Urinary bladder (tissue), 3 donors: ENCODE measurements at regions not wholly inside any gene's neighbourhood (a gene's known extent, or its start where the extent isn't known, plus 50 kb on each side); places are given as distances from the start of the nearest gene placed in this dataset.

Experiments
- DNase-seq: peaks from one replicate; pipeline ENCODE4 v3.0.0-alpha.2; 2015; ENCODE audit errors: extremely low spot score
- H3K27ac ChIP-seq: one replicate; pipeline ENCODE4 v1.5.1; 2013; ENCODE audit warnings: low read depth, mild to moderate bottlenecking, moderate library complexity
- H3K36me3 ChIP-seq: one replicate; pipeline ENCODE4 v1.6.1; 2013; ENCODE audit warnings: mild to moderate bottlenecking, moderate library complexity; ENCODE audit not compliant: insufficient read depth
- H3K4me1 ChIP-seq: one replicate; pipeline ENCODE4 v1.6.1; 2013; ENCODE audit warnings: mild to moderate bottlenecking, moderate library complexity; ENCODE audit not compliant: insufficient read depth
- H3K4me3 ChIP-seq: one replicate; pipeline ENCODE4 v1.5.1; 2013; ENCODE audit warnings: low read depth, low read length
- WGBS: extraction: QIAGEN DNeasy Blood & Tissue Kit; methylation state at CpG from one replicate; pipeline ENCODE4 v1.1.7; 2013; 5-methylcytosine and 5-hydroxymethylcytosine counted together
- donor health status: healthy with polysubstance abuse.
- donor health status: healthy.

DNA sequence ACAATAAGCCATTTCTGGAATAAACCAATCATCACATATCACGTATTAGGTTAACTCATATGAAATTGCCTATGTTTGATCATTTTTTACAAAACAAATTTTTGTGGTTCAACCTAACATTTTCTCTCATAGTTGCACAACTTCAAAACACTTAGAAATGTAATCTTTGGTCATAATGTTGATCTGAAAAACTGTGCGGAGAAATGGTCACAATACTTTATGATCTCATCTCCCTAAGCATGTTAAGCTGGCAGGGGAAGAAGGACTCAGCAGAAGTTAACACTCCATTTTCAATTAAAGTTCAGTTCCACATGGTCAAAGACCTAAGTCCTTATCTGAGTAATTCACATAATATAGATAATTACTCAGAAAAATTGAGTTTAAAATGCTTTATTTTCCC, 194.8 kb downstream of the CAPZA3 start:
- no peak overlapping the region for H3K27ac ChIP-seq
- 27% methylated on average over 2 of the region's 2 CpGs for WGBS
- no peaks in the 10 kb centered on the region for H3K4me1 ChIP-seq
- DNase-seq = no peak
- no peaks in the 10 kb centered on the region for H3K36me3 ChIP-seq
- no peak overlapping the region for H3K4me3 ChIP-seq

DNA sequence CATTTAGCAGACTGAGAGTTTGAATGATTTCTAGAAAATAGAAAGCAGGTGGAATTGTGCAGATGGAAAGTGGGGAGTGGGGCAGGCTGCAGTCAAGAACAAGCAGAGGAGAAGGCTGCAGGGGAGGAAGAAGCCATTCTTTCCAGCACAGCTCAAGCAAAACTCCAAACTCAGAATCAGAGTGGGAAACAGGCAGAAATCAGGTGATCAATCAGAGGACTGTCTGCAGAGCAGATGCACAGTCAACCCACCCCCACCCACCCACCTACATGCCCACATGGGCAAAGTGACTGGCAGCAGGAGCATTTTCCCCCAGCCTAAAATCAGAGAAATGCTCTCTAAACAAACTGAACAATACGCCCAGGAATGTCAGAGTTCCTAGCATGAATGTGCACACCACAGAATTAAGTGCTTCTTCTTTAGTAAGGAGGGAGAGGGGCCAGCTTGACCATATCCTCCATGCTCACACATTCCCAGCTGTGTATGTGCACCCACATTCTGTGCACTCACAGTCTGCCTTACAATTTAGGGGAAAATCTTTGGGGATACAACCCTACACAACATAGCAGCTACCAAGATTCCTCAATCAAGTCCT, 194.1 kb upstream of the PLEKHA5 start:
- Histone ChIP-seq H3K4me3 (no peak overlapping the region), H3K4me1 (no peaks in the 10 kb centered on the region), H3K27ac (no peak overlapping the region), H3K36me3 (no peaks in the 10 kb centered on the region)
- DNase-seq = no peak
- WGBS = 77% methylated on average over 1 of the region's 1 CpG

DNA sequence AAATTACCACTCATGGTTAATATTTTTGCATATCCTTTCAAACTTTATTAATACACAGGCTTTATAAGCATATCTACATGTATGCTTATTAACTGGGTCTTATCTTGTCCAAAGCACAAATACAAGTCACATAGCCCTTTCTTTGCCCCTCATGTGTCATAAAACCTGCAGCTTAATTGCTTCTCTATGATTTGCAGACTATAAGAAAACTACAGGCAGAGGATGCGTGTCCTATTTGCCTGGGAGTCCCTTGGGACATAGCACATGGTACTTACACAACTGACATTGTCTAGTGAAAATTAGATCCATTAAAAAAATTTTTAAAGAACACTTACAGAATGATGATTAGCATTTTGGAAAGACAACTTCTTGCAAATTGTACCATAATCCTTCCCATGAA, 190.5 kb upstream of the PLEKHA5 start:
- 83% methylated on average over 1 of the region's 1 CpG for WGBS
- DNase-seq = no peak
- no peak overlapping the region for H3K27ac ChIP-seq
- no peaks in the 10 kb centered on the region for H3K4me1 ChIP-seq
- no peak overlapping the region for H3K4me3 ChIP-seq
- no peaks in the 10 kb centered on the region for H3K36me3 ChIP-seq

DNA sequence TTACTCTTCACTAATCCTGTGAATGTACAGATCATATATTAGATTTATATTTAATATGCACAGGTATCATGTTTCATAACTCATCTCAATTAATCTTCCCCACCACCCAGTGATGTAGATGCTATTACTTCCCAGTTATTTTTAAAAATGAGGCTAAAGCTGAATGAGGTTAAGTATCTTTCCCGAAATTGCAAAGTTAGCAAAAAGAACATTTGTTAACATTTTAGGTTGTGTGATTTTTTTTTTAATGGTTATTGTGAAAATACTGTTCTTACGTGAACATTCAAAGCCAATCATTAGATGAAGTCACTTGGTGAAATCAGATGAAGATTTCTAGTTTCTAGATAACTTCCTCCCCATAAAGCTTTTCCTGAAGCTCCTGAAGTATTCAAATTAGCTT, 186.9 kb upstream of the PLEKHA5 start:
- Histone ChIP-seq H3K4me1 (no peaks in the 10 kb centered on the region), H3K36me3 (no peaks in the 10 kb centered on the region), H3K4me3 (no peak overlapping the region), H3K27ac (no peak overlapping the region)
- no peak for DNase-seq
- 87% methylated on average over 2 of the region's 2 CpGs for WGBS

DNA sequence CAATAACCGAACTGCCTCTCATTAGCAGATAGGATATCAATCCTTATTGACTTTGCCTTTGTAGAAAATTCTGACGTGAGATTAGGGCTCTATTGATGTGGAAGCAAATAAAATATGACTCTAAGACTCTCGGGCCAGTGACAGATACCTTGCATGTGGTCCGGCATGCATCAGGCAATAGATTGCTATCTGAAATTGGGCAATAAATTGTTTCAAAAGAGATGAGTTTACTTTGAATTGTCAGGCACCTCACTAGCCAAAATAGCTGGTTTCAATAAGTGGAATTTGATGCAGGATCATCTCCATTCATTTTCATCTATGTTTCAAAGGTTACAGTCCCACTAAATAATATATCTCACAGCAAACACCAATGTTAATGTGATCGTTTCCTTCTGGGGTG, 186.3 kb upstream of the PLEKHA5 start:
- Histone ChIP-seq H3K4me3 (no peak overlapping the region), H3K36me3 (no peaks in the 10 kb centered on the region), H3K4me1 (no peaks in the 10 kb centered on the region), H3K27ac (no peak overlapping the region)
- no peak for DNase-seq
- WGBS = 52% methylated on average over 5 of the region's 5 CpGs

DNA sequence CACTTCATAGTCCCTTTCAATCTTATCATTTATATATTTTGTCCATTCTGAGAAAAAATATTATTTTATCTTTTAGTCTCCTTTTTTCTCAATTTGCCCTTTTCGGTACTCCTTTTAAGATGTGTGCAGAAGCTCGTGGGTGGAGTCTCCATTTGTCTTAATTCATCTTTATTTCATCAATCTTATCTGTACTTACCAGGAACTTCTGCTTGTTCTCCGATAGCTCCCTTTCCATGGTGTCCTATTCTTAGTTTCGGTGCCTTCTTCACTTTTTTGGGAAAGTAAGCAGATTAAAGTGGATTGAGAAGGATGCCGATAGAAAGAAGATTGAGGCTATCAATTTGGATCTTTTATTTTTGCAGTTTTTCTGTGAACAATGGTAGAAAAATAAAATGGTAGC, 183.4 kb upstream of the PLEKHA5 start:
- Histone ChIP-seq H3K36me3 (no peaks in the 10 kb centered on the region), H3K27ac (no peak overlapping the region), H3K4me3 (no peak overlapping the region), H3K4me1 (no peaks in the 10 kb centered on the region)
- 91% methylated on average over 5 of the region's 5 CpGs for WGBS
- no peak for DNase-seq

DNA sequence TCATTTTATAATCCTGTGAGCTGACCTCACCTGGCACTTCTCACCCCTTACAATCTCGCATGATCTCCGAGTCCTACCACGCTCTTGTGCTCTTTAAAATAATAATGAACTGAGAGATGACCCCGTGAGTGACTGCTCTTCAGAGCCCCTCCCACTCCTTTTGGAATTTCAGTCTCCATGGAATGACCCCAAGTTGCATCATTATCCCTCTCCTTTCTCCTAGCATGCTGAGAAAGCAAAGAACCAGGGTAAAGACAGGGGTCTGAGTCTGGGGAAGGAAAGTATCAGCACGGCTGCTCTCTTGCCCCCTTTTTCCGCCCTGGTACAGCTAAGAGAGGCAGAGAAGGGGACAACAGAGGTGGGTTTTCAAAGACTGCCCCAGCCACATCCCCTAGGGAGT, 178.3 kb upstream of the PLEKHA5 start:
- H3K36me3 ChIP-seq = no peaks in the 10 kb centered on the region
- no peaks in the 10 kb centered on the region for H3K4me1 ChIP-seq
- DNase-seq = no peak
- no peak overlapping the region for H3K27ac ChIP-seq
- H3K4me3 ChIP-seq = no peak overlapping the region
- 75% methylated on average over 6 of the region's 6 CpGs for WGBS

DNA sequence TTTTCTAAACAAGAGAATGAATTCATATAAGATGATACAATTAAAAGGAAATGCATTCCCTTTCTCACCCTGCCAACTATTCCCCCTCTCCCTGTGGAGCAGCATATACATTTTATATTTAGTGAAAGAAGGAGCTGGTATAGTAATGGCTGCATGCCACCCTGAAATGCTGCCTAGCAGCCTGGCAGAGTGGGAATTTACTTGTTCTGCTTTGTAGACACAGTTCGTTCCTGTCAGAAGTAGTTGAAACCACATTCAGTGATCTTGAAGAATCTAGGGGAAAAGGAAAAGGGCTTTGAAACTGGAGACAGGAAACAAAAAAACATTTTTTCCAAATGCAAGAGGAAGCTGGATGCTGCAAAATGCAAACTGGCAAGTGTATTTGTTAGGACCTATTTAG, 176.0 kb upstream of the PLEKHA5 start:
- Histone ChIP-seq H3K36me3 (no peaks in the 10 kb centered on the region), H3K4me1 (no peaks in the 10 kb centered on the region), H3K27ac (no peak overlapping the region), H3K4me3 (no peak overlapping the region)
- DNase-seq = no peak
- 62% methylated on average over 1 of the region's 1 CpG for WGBS

DNA sequence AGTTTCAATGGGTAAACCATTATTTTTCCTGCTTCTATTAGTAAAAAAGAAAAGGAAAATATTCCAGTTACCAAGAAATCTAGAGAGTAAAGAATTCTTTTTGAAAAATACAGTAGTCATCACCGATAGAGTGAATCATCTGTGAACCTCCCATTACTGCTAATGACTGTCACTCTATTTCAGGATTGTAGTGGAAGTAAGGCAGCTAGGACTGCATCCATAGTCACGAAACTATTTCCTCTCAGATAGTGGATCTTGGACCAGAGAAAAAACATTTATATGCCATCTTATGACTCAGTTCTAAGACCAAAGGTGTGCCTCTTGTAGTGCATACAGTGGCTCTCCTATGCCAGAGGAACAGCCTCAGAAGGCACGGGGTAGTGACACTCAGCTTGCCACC, 173.9 kb upstream of the PLEKHA5 start:
- H3K4me3 ChIP-seq = no peak overlapping the region
- WGBS = 84% methylated on average over 3 of the region's 3 CpGs
- no peaks in the 10 kb centered on the region for H3K36me3 ChIP-seq
- no peak overlapping the region for H3K27ac ChIP-seq
- no peaks in the 10 kb centered on the region for H3K4me1 ChIP-seq
- no peak for DNase-seq

DNA sequence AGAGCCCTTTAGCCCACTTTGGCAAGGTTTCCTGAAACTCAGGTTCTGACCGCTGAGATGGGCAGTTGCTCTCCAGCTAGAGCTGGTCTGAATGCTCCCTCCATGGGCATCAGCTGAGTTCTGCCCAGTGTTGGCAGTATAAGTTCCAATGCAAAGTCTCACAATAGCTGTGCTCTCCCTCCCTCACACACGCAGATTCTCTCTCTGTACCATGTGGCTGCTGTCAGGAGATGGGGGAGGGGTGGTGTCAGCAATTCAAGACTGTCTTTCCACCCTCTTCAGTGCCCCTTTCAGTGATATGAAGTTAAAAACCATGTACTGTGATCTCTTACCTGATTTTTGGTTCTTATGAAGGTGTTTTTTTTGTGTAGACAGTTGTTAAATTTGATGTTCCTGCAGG, 164.3 kb upstream of the PLEKHA5 start:
- WGBS = 69% methylated on average over 2 of the region's 2 CpGs
- no peak overlapping the region for H3K4me3 ChIP-seq
- H3K4me1 ChIP-seq = no peaks in the 10 kb centered on the region
- no peak for DNase-seq
- H3K27ac ChIP-seq = no peak overlapping the region
- no peaks in the 10 kb centered on the region for H3K36me3 ChIP-seq

DNA sequence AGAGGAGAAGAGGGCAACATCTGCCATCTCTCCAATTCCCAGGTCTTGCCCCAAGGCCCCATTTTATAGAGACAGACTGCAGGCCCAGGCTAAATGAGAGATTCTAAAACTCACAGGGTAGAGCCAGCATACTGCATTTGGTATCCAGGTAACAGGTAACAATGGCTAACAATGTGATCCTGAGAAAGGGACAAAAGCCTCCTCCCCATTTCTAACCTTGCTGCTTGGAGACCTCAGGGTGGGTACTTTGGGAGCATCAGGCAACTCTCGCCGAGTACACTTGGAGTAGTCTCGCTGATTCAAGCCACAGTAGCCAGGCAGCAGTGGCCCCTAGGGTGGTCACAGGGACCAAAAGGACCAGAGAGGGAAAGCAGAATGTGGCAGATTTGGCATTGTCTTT, 162.6 kb upstream of the PLEKHA5 start:
- Histone ChIP-seq H3K4me3 (no peak overlapping the region), H3K27ac (no peak overlapping the region), H3K4me1 (no peaks in the 10 kb centered on the region), H3K36me3 (no peaks in the 10 kb centered on the region)
- no peak for DNase-seq
- WGBS = 99% methylated on average over 3 of the region's 3 CpGs

DNA sequence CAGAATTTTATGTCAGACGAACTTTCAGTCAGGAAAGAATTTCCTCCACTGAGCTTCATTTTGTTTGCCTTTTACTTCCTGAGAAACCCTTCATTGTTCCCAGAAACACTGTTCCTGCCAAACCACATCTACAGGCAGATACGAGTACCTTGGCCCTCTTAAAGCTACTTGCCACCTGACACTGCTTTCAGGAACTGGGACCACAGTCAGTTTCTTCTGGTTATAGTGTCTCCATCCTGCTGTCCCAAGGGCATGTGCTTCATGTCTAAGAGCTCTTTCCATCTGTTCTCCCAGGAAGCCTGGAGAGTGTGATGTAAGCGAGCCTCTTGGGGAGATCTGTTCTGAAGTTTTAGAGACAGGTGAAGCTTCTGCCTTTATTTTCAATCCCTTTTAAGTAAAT, 161.7 kb upstream of the PLEKHA5 start:
- Histone ChIP-seq H3K4me3 (no peak overlapping the region), H3K36me3 (no peaks in the 10 kb centered on the region), H3K27ac (no peak overlapping the region), H3K4me1 (no peaks in the 10 kb centered on the region)
- DNase-seq = no peak
- 69% methylated on average over 3 of the region's 3 CpGs for WGBS

DNA sequence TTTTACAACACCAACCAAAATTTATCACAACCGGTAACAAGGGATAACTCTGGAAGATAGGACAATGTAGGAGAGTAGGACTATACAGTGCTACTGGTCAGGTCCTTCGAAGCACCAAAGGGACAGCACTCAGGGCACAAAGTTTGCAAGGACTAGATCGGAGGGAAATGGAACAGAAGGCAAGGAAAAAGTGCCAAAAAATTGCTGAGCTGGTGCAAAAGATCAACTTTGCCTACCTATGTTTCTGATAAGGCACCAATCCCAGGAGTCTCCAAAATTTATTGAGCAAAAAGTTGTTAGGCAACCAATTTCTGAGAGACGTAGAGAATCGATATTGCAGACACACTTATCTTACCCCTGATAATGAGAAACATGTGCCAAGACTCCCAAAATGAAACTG, 160.0 kb upstream of the PLEKHA5 start:
- Histone ChIP-seq H3K4me3 (no peak overlapping the region), H3K36me3 (no peaks in the 10 kb centered on the region), H3K27ac (no peak overlapping the region), H3K4me1 (no peaks in the 10 kb centered on the region)
- no peak for DNase-seq
- 80% methylated on average over 5 of the region's 5 CpGs for WGBS

DNA sequence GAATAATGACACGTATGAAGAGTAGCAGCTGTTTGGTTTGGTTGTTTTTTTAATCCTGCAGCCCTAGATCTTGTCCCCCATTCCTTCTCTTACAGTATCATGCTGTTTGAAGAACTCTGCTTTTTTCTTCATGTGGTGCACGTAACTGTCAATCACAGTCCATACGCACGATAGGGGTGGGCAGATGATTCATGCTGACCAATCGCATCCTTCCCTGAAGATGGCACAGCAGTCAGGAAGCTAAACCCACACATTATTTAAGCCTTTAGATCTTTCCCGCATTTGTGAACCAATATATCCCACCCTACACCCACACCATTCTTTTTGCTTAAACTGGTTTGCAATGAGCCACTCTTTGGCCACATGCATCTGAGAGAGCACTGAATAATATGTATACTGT, 158.9 kb upstream of the PLEKHA5 start:
- 91% methylated on average over 6 of the region's 6 CpGs for WGBS

DNA sequence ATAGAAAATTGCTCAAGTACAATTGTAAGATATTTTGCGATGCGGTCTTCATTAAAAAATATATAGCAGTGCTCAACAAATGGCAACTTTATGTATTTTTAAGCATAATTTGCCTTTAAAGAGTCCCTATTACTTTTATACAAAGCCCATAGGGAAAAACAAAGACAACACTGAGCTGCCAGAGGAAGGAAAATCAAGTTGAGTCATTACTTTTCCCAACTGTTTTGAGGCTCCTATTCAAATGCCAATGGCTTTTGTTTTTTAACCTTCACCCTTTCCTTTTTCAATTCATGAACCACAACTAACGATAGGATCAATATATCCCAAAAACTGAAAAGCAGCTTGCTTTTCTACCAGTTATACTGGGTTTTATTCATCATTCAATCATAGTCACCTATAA, 157.6 kb upstream of the PLEKHA5 start:
- no peak overlapping the region for H3K4me3 ChIP-seq
- H3K27ac ChIP-seq = no peak overlapping the region
- no peak for DNase-seq
- 96% methylated on average over 3 of the region's 3 CpGs for WGBS
- no peaks in the 10 kb centered on the region for H3K4me1 ChIP-seq
- no peaks in the 10 kb centered on the region for H3K36me3 ChIP-seq

More for the DNA sequence above, 158.9 kb upstream of the PLEKHA5 start:
- H3K27ac ChIP-seq = no peak overlapping the region
- no peaks in the 10 kb centered on the region for H3K36me3 ChIP-seq
- DNase-seq = no peak
- no peaks in the 10 kb centered on the region for H3K4me1 ChIP-seq
- H3K4me3 ChIP-seq = no peak overlapping the region
